PFSK-1 (cell line): ENCODE measurements at regions not wholly inside any gene's neighbourhood (a gene's known extent, or its start where the extent isn't known, plus 50 kb on each side); places are given as distances from the start of the nearest gene placed in this dataset.

Source experiments
- FOXP2 ChIP-seq: optimal IDR thresholded peaks from 2 replicates; pipeline ENCODE3; 2011; ENCODE audit warnings: borderline replicate concordance, control low read depth, inconsistent platforms; ENCODE audit not compliant: insufficient read depth; ENCODE audit errors: extremely low read length, extremely low read depth
- POLR2AphosphoS5 ChIP-seq: IDR thresholded peaks from 2 replicates; pipeline ENCODE4 v1.6.1; 2012; ENCODE audit warnings: low read depth, mild to moderate bottlenecking, control low read depth, low read length, moderate library complexity
- REST ChIP-seq, 2 experiments: IDR thresholded peaks; 2 replicates each; pipeline versions ENCODE4 v1.6.1 to v1.8.0; 2011 to 2012; ENCODE audit warnings: low read depth in 2 of 2, low read length in 2 of 2, control low read depth in 1 of 2, inconsistent platforms in 1 of 2, mild to moderate bottlenecking in 1 of 2, moderate library complexity in 1 of 2; ENCODE audit not compliant: insufficient read depth in 1 of 2
- SIN3A ChIP-seq: IDR thresholded peaks from 2 replicates; pipeline ENCODE4 v1.6.1; 2012; ENCODE audit warnings: mild to moderate bottlenecking, low read length, moderate library complexity, borderline replicate concordance; ENCODE audit not compliant: insufficient read depth
- TAF1 ChIP-seq: IDR thresholded peaks from 2 replicates; pipeline ENCODE4 v1.6.1; 2012; ENCODE audit warnings: low read length, control low read depth, borderline replicate concordance; ENCODE audit not compliant: insufficient read depth

- TF ChIP-seq REST (IDR thresholded peaks at IDR 0.05; ENCODE audit: insufficient read depth in 1 of 2, low read depth in 2 of 2, low read length in 2 of 2) (no peak), FOXP2 (no peak), TAF1 (no peak), POLR2AphosphoS5 (no peak), SIN3A (no peak)
Measured at GRCh38 chr5:29175774-29176173, 2017.7 kb upstream of the CDH6 start.

- TF ChIP-seq FOXP2 (no peak), TAF1 (no peak), REST (IDR thresholded peaks at IDR 0.05; ENCODE audit: insufficient read depth in 1 of 2, low read depth in 2 of 2, low read length in 2 of 2) (no peak), SIN3A (no peak), POLR2AphosphoS5 (no peak)
Measured at GRCh38 chr5:29170599-29170998, 2022.9 kb upstream of the CDH6 start.

GRCh38 chr5:29169886-29170285, 2023.6 kb upstream of the CDH6 start:
- no peak for TF ChIP-seq REST (IDR thresholded peaks at IDR 0.05; ENCODE audit: insufficient read depth in 1 of 2, low read depth in 2 of 2, low read length in 2 of 2)
- TF ChIP-seq FOXP2, result no peak
- TF ChIP-seq SIN3A, result no peak
- TF ChIP-seq POLR2AphosphoS5, result no peak

GRCh38 chr5:29162297-29162696, 2031.2 kb upstream of the CDH6 start:
- no peak for TF ChIP-seq REST (IDR thresholded peaks at IDR 0.05; ENCODE audit: insufficient read depth in 1 of 2, low read depth in 2 of 2, low read length in 2 of 2)
- no peak for TF ChIP-seq FOXP2
- no peak for TF ChIP-seq SIN3A
- TF ChIP-seq POLR2AphosphoS5, result no peak
- no peak for TF ChIP-seq TAF1
